Choroid plexus epithelial cell (primary cell): ENCODE measurements at regions not wholly inside any gene's neighbourhood (a gene's known extent, or its start where the extent isn't known, plus 50 kb on each side); places are given as distances from the start of the nearest gene placed in this dataset.
A peak's percentile ranks its signal among the peaks of the same experiment; 100 is the strongest.

ENCODE experiments used
- DNase-seq: peaks from one replicate; pipeline ENCODE4 v3.0.0-alpha.2; 2010; ENCODE audit warnings: low read depth
- H3K4me3 ChIP-seq: 2 replicates; pipeline ENCODE4 v1.5.1; 2011; ENCODE audit warnings: low read depth, mild to moderate bottlenecking, control low read depth, low read length, moderate library complexity
- CTCF ChIP-seq: conservative IDR thresholded peaks from 2 replicates; pipeline ENCODE4 v1.5.1; 2011; ENCODE audit warnings: low read depth, mild to moderate bottlenecking, control low read depth, inconsistent platforms, low read length, moderate library complexity

GRCh38 chr17:69954241-69954925, 120.6 kb upstream of the KCNJ16 start:
- no peak for TF ChIP-seq CTCF
- no peak overlapping the region for H3K4me3 ChIP-seq
- no peak for DNase-seq

GRCh38 chr17:69958063-69958462, 117.0 kb upstream of the KCNJ16 start:
- no peak for TF ChIP-seq CTCF
- no peak overlapping the region for H3K4me3 ChIP-seq
- DNase-seq: no peak

GRCh38 chr17:69959283-69959682, 115.7 kb upstream of the KCNJ16 start:
- H3K4me3 ChIP-seq: no peak overlapping the region
- no peak for DNase-seq
- TF ChIP-seq CTCF: no peak

GRCh38 chr17:69960755-69961154, 114.3 kb upstream of the KCNJ16 start:
- DNase-seq: no peak
- no peak for TF ChIP-seq CTCF
- H3K4me3 ChIP-seq: no peak overlapping the region

GRCh38 chr17:69961501-69962145, 113.4 kb upstream of the KCNJ16 start:
- peak; percentile 45 for DNase-seq

GRCh38 chr17:69962436-69962995, 112.5 kb upstream of the KCNJ16 start:
- TF ChIP-seq CTCF: no peak
- H3K4me3 ChIP-seq: no peak overlapping the region
- no peak for DNase-seq

More at GRCh38 chr17:69961501-69962145, 113.4 kb upstream of the KCNJ16 start:
- H3K4me3 ChIP-seq: no peak overlapping the region
- TF ChIP-seq CTCF: no peak
